H9 (cell line): ENCODE measurements at regions not wholly inside any gene's neighbourhood (a gene's known extent, or its start where the extent isn't known, plus 50 kb on each side); places are given as distances from the start of the nearest gene placed in this dataset.

Source experiments
- DNase-seq: peaks from one replicate; pipeline ENCODE4 v3.0.0-alpha.2; 2017
- H2AFZ ChIP-seq: one replicate; pipeline ENCODE4 v1.6.1; 2013; ENCODE audit warnings: mild to moderate bottlenecking, low read length, control low read depth, moderate library complexity
- H2AK5ac ChIP-seq: 2 replicates; pipeline ENCODE4 v1.6.1; 2013; ENCODE audit warnings: low read length, control low read depth, mixed read lengths; ENCODE audit not compliant: insufficient read length
- H2BK120ac ChIP-seq: one replicate; pipeline ENCODE4 v1.6.1; 2013; ENCODE audit warnings: low read depth, mild to moderate bottlenecking, low read length, control low read depth, inconsistent platforms; ENCODE audit not compliant: poor library complexity, severe bottlenecking
- H2BK12ac ChIP-seq: 2 replicates; pipeline ENCODE4 v1.6.1; 2013; ENCODE audit warnings: low read length, control low read depth, mixed read lengths, low read depth; ENCODE audit not compliant: insufficient read length
- H2BK15ac ChIP-seq: 2 replicates; pipeline ENCODE4 v1.6.1; 2013; ENCODE audit warnings: low read depth, low read length, control low read depth
- H2BK20ac ChIP-seq: one replicate; pipeline ENCODE4 v1.6.1; 2013; ENCODE audit warnings: low read depth, mild to moderate bottlenecking, low read length, control low read depth, inconsistent platforms; ENCODE audit not compliant: poor library complexity, severe bottlenecking
- H2BK5ac ChIP-seq: 2 replicates; pipeline ENCODE4 v1.6.1; 2013; ENCODE audit warnings: low read length, control low read depth, mixed read lengths; ENCODE audit not compliant: insufficient read length
- H3K14ac ChIP-seq: 2 replicates; pipeline ENCODE4 v1.6.1; 2013; ENCODE audit warnings: low read length, control low read depth; ENCODE audit not compliant: insufficient read depth
- H3K18ac ChIP-seq: 2 replicates; pipeline ENCODE4 v1.6.1; 2013; ENCODE audit warnings: low read depth, mild to moderate bottlenecking, mixed read lengths, low read length, control low read depth; ENCODE audit not compliant: insufficient read length
- H3K23ac ChIP-seq: 2 replicates; pipeline ENCODE4 v1.6.1; 2013; ENCODE audit warnings: low read length, control low read depth, mixed read lengths, low read depth; ENCODE audit not compliant: insufficient read length
- H3K23me2 ChIP-seq: 2 replicates; pipeline ENCODE4 v1.6.1; 2013; ENCODE audit warnings: low read depth, mild to moderate bottlenecking, mixed read lengths, low read length, control low read depth; ENCODE audit not compliant: insufficient read length, poor library complexity, severe bottlenecking
- H3K27ac ChIP-seq: 2 replicates; pipeline ENCODE4 v1.5.1; 2013; ENCODE audit warnings: low read length, control low read depth, mixed read lengths, low read depth; ENCODE audit not compliant: insufficient read length
- H3K27me3 ChIP-seq: 2 replicates; pipeline ENCODE4 v1.6.1; 2013; ENCODE audit warnings: low read length, control low read depth, inconsistent platforms; ENCODE audit not compliant: insufficient read depth
- H3K4ac ChIP-seq: 2 replicates; pipeline ENCODE4 v1.6.1; 2013; ENCODE audit warnings: low read depth, mild to moderate bottlenecking, control low read depth, inconsistent platforms, low read length, moderate library complexity
- H3K4me1 ChIP-seq: 2 replicates; pipeline ENCODE4 v1.6.1; 2013; ENCODE audit warnings: low read length, control low read depth, inconsistent platforms; ENCODE audit not compliant: insufficient read depth
- H3K4me2 ChIP-seq: 2 replicates; pipeline ENCODE4 v1.6.1; 2013; ENCODE audit warnings: low read length, control low read depth, mixed read lengths; ENCODE audit not compliant: insufficient read length, insufficient read depth
- H3K56ac ChIP-seq: 2 replicates; pipeline ENCODE4 v1.6.1; 2013; ENCODE audit warnings: low read depth, mild to moderate bottlenecking, mixed read lengths, low read length, control low read depth; ENCODE audit not compliant: insufficient read length
- H3K79me1 ChIP-seq: 2 replicates; pipeline ENCODE4 v1.6.1; 2013; ENCODE audit warnings: low read depth, mild to moderate bottlenecking, moderate library complexity, low read length, control low read depth, inconsistent platforms; ENCODE audit not compliant: insufficient read depth, poor library complexity, severe bottlenecking
- H3K79me2 ChIP-seq: 2 replicates; pipeline ENCODE4 v1.6.1; 2013; ENCODE audit warnings: low read length, control low read depth, inconsistent platforms; ENCODE audit not compliant: insufficient read depth
- H3K9ac ChIP-seq: 2 replicates; pipeline ENCODE4 v1.6.1; 2013; ENCODE audit warnings: low read length, control low read depth, mixed read lengths; ENCODE audit not compliant: insufficient read length; ENCODE audit errors: extremely low read depth
- H3K9me3 ChIP-seq: one replicate; pipeline ENCODE4 v1.6.1; 2013; ENCODE audit warnings: low read depth, low read length, inconsistent platforms; ENCODE audit not compliant: control insufficient read depth
- H3T11ph ChIP-seq: one replicate; pipeline ENCODE4 v1.6.1; 2013; ENCODE audit warnings: mild to moderate bottlenecking, low read length, control low read depth, inconsistent platforms
- H4K20me1 ChIP-seq: one replicate; pipeline ENCODE4 v1.6.1; 2013; ENCODE audit not compliant: control insufficient read depth, insufficient read length, insufficient read depth
- H4K5ac ChIP-seq: 2 replicates; pipeline ENCODE4 v1.6.1; 2013; ENCODE audit warnings: low read depth, mild to moderate bottlenecking, mixed read lengths, low read length, control low read depth; ENCODE audit not compliant: insufficient read length
- H4K8ac ChIP-seq: replicated peaks from 2 replicates; pipeline ENCODE4 v1.6.1; 2013; ENCODE audit warnings: low read length, control low read depth, mixed read lengths, low read depth; ENCODE audit not compliant: insufficient read length
- H4K91ac ChIP-seq: 2 replicates; pipeline ENCODE4 v1.6.1; 2013; ENCODE audit warnings: low read depth, mild to moderate bottlenecking, moderate library complexity, mixed read lengths, low read length, control low read depth; ENCODE audit not compliant: insufficient read length
- H3K27ac Mint-ChIP-seq, 3 experiments: 2 replicates in 2 of 3; 3 replicates in 1 of 3; pipeline ENCODE4 v1.8.0; 2020 to 2021; ENCODE audit warnings: mixed read lengths in 3 of 3, mild to moderate bottlenecking in 1 of 3, moderate library complexity in 1 of 3
- H3K27me3 Mint-ChIP-seq: 2 replicates; pipeline ENCODE4 v1.8.0; 2021; ENCODE audit warnings: low read depth, mild to moderate bottlenecking, moderate library complexity, mixed read lengths
- H3K36me3 Mint-ChIP-seq, 3 experiments: 2 replicates in 2 of 3; 3 replicates in 1 of 3; pipeline ENCODE4 v1.8.0; 2020 to 2021; ENCODE audit warnings: low read depth in 3 of 3, mixed read lengths in 3 of 3; ENCODE audit not compliant: insufficient read depth in 1 of 3
- H3K4me1 Mint-ChIP-seq, 2 experiments: 2 replicates each; pipeline ENCODE4 v1.8.0; 2020; ENCODE audit warnings: mixed read lengths in 2 of 2
- H3K4me3 Mint-ChIP-seq, 2 experiments: 2 replicates in 1 of 2; 3 replicates in 1 of 2; pipeline ENCODE4 v1.8.0; 2020 to 2021; ENCODE audit warnings: mild to moderate bottlenecking in 2 of 2, mixed read lengths in 2 of 2, moderate library complexity in 1 of 2
- H3K9me3 Mint-ChIP-seq, 2 experiments: 2 replicates in 1 of 2; 3 replicates in 1 of 2; pipeline ENCODE4 v1.8.0; 2020; ENCODE audit warnings: mild to moderate bottlenecking in 2 of 2, mixed read lengths in 2 of 2, moderate library complexity in 1 of 2
- CTCF ChIP-seq: fragments of 200-600 bp; sonication (generic); conservative IDR thresholded peaks from 3 replicates; pipeline ENCODE4 v1.8.0; 2021; ENCODE audit warnings: antibody characterized with exemption, mild to moderate bottlenecking
- WGBS: extraction: QIAGEN DNeasy Blood & Tissue Kit; methylation state at CpG from one replicate; pipeline ENCODE4 v1.1.7; 2013; ENCODE audit warnings: missing lambda C conversion rate, low lambda C conversion rate, mixed read lengths; ENCODE audit not compliant: insufficient read length; ENCODE audit errors: extremely low coverage; 5-methylcytosine and 5-hydroxymethylcytosine counted together

- H4K91ac ChIP-seq, result no peak overlapping the region
- H2AK5ac ChIP-seq, result no peak overlapping the region
- no peak overlapping the region for H2BK12ac ChIP-seq
- no CpG with 5 or more reads among the region's 1 CpG for WGBS
- no peak overlapping the region for H3K56ac ChIP-seq
- no peak overlapping the region for H2BK120ac ChIP-seq
- H2AFZ ChIP-seq, result no peak overlapping the region
- no peaks in the 10 kb centered on the region for H3K9me3 ChIP-seq
- H3K23ac ChIP-seq, result no peak overlapping the region
- no peak for TF ChIP-seq CTCF
- Mint-ChIP-seq H3K4me1 (no peaks in the 10 kb centered on the region), H3K4me3 (no peak overlapping the region), H3K27me3 (no peaks in the 10 kb centered on the region), H3K9me3 (peaks cover 8% of the 10 kb centered on the region in 2 experiments; a peak in 4 of 5 replicates), H3K27ac (no peak overlapping the region), H3K36me3 (peaks cover 0 to 9% (median 5%) of the 10 kb centered on the region in 3 experiments; a peak in 5 of 7 replicates)
- H3K4ac ChIP-seq, result no peak overlapping the region
- H3K27ac ChIP-seq, result no peak overlapping the region
- H4K20me1 ChIP-seq, result no peaks in the 10 kb centered on the region
- no peaks in the 10 kb centered on the region for H3K79me1 ChIP-seq
- no peak overlapping the region for H2BK15ac ChIP-seq
- no peak for DNase-seq
- H3K9ac ChIP-seq, result no peak overlapping the region
- H3K23me2 ChIP-seq, result no peaks in the 10 kb centered on the region
- no peak overlapping the region for H3K18ac ChIP-seq
- H3K79me2 ChIP-seq, result no peaks in the 10 kb centered on the region
- H3T11ph ChIP-seq, result no peak overlapping the region
- no peak overlapping the region for H2BK20ac ChIP-seq
- no peak overlapping the region for H4K8ac ChIP-seq
- H3K27me3 ChIP-seq, result no peaks in the 10 kb centered on the region
- no peaks in the 10 kb centered on the region for H3K4me1 ChIP-seq
- H2BK5ac ChIP-seq, result no peak overlapping the region
- H3K4me2 ChIP-seq, result no peak overlapping the region
- H4K5ac ChIP-seq, result no peak overlapping the region
- H3K14ac ChIP-seq, result no peak overlapping the region
Observed at GRCh38 chr4:148808416-148808815, 366.2 kb upstream of the NR3C2 start.
